Activated CD4-positive, alpha-beta T cell treated with anti-CD3 and anti-CD28 coated beads, Interleukin-2, amount 50 U/mL, for 16 hours (primary cell): ENCODE measurements at regions not wholly inside any gene's neighbourhood (a gene's known extent, or its start where the extent isn't known, plus 50 kb on each side); places are given as distances from the start of the nearest gene placed in this dataset.

Experiments
- DNase-seq: peaks from one replicate; pipeline ENCODE4 v3.0.0-alpha.2; 2020

DNA sequence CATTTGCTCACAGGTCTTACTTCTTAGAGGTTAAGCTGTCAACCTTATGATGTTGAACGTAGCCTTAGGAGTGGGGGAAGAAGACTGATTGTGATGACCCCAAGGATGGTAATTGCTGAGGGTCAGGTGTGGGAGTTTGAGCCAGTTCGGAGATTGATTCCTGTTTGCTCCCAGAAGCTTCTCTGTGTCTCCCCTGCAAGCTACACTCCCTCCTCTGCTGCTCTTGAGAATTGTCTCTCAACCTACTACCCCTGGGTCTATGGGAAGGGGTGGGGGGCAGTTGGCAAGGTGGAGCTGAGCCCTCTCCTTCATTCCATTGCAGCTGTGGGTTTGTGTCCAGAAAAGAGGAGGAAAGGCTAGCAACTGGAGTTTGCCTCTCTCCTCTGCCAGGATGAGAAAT is 113.8 kb downstream of the PLEKHG1 start:
- DNase-seq, result no peak

GRCh38 chr6:150713931-150714330 is 114.2 kb downstream of the PLEKHG1 start:
- no peak for DNase-seq

GRCh38 chr6:150715133-150715532 is 115.4 kb downstream of the PLEKHG1 start:
- DNase-seq, result no peak

- DNase-seq, result no peak
Observed at GRCh38 chr6:150717419-150717818, 117.7 kb downstream of the PLEKHG1 start.

GRCh38 chr6:150719099-150719766 is 119.5 kb downstream of the PLEKHG1 start:
- no peak for DNase-seq

GRCh38 chr6:150719831-150720230 is 120.1 kb downstream of the PLEKHG1 start:
- no peak for DNase-seq

DNA sequence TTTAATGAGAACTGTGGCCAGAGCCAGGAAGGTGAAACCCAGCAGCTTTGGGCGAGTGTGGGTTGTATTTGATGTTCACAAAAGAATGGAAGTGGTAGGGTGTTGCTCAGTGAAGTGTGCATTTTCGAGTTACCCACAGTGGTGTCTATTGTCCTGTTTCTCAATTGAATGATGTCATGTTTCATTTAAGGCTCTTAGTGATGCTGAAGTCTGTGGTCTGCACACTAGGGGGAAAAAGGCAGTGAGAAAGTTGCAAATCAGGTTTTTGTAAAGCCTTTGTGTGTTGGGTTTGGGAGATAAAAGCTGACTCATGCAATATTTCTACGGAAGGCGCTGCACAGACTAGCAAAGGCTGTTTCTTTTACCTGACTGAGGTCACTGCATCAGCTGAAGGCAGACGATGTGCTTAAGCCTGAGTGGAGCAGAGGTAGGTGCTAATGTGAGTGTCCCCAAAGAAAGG is 121.1 kb downstream of the PLEKHG1 start:
- peak; percentile 10 for DNase-seq

- no peak for DNase-seq
Observed at GRCh38 chr6:150721418-150722266, 122.0 kb downstream of the PLEKHG1 start.

DNA sequence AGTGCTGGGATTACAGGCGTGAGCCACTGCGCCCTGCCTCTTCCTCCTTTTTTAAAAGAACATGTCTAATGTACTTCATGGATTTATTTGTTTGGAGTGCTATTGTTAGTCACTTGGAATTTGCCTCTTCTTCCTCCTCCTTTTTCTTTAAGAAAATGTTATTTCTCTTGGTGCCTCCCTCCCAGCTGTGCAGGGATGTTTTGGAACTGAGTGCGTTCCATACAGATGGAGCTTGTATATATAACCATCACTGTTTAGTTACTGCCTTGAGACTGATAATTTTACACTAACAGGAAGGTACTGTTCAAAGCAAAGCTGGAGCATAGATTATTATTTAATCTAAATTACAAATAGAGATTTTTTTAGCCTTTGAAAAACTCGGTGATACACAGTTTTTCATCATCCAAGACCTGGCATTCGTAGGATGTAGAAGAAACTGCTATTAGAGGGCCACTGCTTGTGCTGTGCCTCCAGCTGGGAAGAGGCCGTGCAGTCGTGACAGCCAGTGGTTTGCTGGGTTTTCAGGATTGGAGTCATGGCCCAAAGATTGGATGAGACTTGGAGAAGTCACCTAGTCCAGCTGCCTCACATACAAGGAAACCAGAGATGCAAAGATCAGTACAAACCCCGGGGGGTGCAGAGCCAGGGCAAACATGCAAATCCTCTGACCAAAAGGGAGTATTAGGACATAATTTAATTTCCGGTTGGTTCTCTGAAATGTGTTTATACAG is 123.1 kb downstream of the PLEKHG1 start:
- DNase-seq, result no peak

- no peak for DNase-seq
Observed at GRCh38 chr6:150723345-150723658, 123.6 kb downstream of the PLEKHG1 start.

- no peak for DNase-seq
Observed at GRCh38 chr6:150723857-150724256, 124.2 kb downstream of the PLEKHG1 start.

DNA sequence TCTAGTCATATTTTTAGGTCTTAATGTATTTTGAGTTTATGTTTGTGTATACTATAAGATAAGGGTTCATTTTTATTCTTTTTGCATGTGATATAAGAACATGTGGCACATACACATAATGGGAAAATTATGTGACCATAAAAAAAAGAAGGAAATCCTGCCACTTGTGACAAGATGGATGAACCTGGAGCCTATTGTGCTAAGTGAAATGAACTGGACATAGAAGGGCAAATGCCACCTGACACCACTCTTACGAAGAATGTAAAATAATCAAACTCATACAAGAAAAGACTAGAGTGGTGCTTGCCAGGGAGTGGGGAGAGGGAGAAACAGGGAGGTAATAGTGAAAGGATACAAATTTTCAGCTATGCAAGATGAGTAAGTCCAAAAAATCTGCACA is 126.1 kb downstream of the PLEKHG1 start:
- DNase-seq, result no peak

- no peak for DNase-seq
Observed at GRCh38 chr6:150729188-150729748, 129.6 kb downstream of the PLEKHG1 start.

GRCh38 chr6:150730801-150731457 is 131.2 kb downstream of the PLEKHG1 start:
- no peak for DNase-seq

DNA sequence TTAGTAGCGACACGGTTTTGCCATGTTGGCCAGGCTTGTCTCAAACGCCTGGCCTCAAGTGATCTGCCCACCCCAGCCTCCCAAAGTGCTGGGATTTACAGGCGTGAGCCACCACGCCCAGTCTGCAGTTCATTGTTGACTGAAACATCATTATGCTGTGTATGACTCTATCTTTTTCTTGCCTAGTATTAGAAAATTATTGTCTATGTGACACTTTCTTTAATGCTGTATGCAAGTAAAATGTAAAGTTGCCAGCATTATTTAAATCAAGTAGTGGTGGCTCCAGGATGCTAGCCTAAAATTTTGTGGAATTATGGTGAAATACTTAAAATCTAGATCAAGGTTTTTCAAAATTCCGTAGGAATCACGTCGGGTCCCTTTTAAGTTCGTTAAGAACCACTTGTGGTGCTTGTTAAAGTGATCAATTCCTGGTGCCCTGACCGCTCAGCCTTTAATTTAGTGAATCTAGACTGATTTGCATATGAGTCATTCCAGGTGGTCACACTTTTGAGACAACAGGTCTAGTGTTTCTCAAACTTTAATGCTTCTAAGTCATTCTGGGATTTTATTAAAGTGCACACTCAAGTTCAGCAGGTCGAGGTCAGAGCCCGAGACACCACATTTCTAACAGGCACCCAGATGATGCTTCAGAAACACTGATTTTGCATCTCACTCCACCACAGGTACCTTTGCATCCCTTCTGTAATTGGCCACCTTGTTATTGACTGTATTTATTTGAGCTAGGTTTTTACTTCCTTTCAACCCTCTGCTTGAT is 132.6 kb upstream of the MTHFD1L start:
- DNase-seq, result no peak

DNA sequence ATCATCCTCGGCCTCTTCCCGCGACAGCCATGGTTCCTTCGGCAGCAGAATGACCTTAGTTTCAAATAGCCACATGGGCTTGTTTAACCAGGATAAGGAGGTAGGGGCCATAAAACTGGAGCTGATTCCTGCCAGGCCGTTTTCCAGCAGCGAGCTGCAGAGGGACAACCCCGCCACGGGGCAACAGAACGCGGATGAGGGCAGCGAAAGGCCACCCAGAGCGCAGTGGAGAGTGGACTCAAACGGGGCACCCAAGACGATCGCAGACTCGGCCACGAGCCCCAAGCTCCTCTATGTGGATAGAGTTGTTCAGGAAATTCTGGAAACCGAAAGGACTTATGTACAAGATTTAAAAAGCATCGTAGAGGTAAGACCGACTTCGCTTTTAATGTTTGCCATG is 131.8 kb upstream of the MTHFD1L start:
- DNase-seq, result no peak

- no peak for DNase-seq
Observed at GRCh38 chr6:150734235-150734634, 131.3 kb upstream of the MTHFD1L start.

GRCh38 chr6:150735341-150735851 is 130.1 kb upstream of the MTHFD1L start:
- DNase-seq, result no peak

DNA sequence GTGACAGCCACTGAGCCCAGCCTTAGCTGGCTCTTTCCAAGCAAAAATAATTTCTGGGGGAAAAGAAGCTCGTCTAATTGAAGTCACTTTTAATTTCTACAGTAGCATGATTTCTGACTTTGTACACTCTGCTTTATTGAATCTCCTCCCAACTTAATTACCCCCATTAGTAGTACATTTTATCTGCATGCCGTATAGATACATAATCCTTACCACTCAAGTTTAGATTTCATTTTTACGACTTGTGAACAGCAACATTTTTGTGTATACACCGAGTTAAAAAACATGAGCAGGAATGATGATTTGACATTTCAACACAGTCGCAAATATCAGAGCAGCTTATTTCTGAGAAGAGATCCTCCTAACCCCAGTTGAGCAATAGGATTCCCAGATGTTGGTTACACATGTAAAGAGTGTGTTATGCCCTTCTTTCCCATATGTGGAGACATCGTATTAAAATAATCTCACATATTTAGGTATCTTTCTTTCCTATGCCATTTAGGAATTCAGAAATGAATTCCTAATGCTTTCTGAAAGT is 127.3 kb upstream of the MTHFD1L start:
- no peak for DNase-seq

GRCh38 chr6:150739711-150740349 is 125.7 kb upstream of the MTHFD1L start:
- DNase-seq, result no peak

DNA sequence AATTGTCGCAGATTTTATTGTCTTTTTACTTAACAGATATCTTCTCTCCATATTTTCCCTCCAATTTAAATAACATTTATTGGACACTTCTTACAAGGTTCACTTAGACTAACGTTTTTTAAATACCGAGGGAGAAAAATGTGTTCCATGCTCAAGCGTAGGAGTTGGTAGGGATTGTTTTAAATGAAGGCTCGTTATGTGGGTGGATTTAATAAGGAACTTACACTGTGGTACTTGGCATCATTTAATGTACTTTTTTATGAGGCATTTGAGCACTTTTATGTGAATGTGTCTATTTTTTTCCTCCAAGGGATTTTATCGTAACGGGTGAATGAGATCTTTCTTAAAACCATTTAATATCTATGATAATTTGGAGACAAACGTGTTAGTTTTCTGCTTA is 125.0 kb upstream of the MTHFD1L start:
- no peak for DNase-seq
